HEK293T (cell line): ENCODE measurements at regions not wholly inside any gene's neighbourhood (a gene's known extent, or its start where the extent isn't known, plus 50 kb on each side); places are given as distances from the start of the nearest gene placed in this dataset.

Experiments used
- BHLHE40 ChIP-seq: fragments of 450-650 bp; IDR thresholded peaks from 2 replicates; pipeline ENCODE4 v1.6.1; 2016; ENCODE audit warnings: mild to moderate bottlenecking, moderate library complexity, borderline replicate concordance
- ELF4 ChIP-seq: fragments of 450-650 bp; IDR thresholded peaks from 2 replicates; pipeline ENCODE4 v1.6.1; 2017; ENCODE audit warnings: antibody characterized with exemption
- FOXA1 ChIP-seq: fragments of 450-650 bp; IDR thresholded peaks from 2 replicates; pipeline ENCODE4 v1.6.1; 2016; ENCODE audit warnings: mild to moderate bottlenecking
- FOXM1 ChIP-seq: fragments of 450-650 bp; IDR thresholded peaks from 2 replicates; pipeline ENCODE4 v1.6.1; 2017; ENCODE audit warnings: mild to moderate bottlenecking, borderline replicate concordance
- HDGF ChIP-seq: fragments of 450-650 bp; IDR thresholded peaks from 2 replicates; pipeline ENCODE4 v1.6.1; 2017; ENCODE audit warnings: antibody characterized with exemption, borderline replicate concordance
- L3MBTL2 ChIP-seq: fragments of 450-650 bp; conservative IDR thresholded peaks from 2 replicates; pipeline ENCODE4 v1.6.1; 2016; ENCODE audit warnings: mild to moderate bottlenecking
- NFRKB ChIP-seq: fragments of 450-650 bp; IDR thresholded peaks from 2 replicates; pipeline ENCODE4 v1.6.1; 2016; ENCODE audit warnings: mild to moderate bottlenecking, moderate library complexity
- PKNOX1 ChIP-seq: fragments of 450-650 bp; IDR thresholded peaks from 2 replicates; pipeline ENCODE4 v1.6.1; 2016
- SP1 ChIP-seq: fragments of 450-650 bp; IDR thresholded peaks from 2 replicates; pipeline ENCODE4 v1.6.1; 2017
- SUZ12 ChIP-seq: fragments of 450-650 bp; IDR thresholded peaks from 2 replicates; pipeline ENCODE4 v1.6.1; 2016; ENCODE audit warnings: mild to moderate bottlenecking
- TARDBP ChIP-seq: fragments of 450-650 bp; IDR thresholded peaks from 2 replicates; pipeline ENCODE4 v1.6.1; 2016
- ZNF384 ChIP-seq: fragments of 450-650 bp; IDR thresholded peaks from 2 replicates; pipeline ENCODE4 v1.6.1; 2016

GRCh38 chr21:25329227-25329825 is 278.0 kb downstream of the MRPL39 start:
- TF ChIP-seq FOXM1 (no peak), NFRKB (no peak), PKNOX1 (no peak), ZNF384 (no peak), ELF4 (no peak), BHLHE40 (no peak), FOXA1 (no peak), SP1 (no peak), L3MBTL2 (no peak), TARDBP (no peak), HDGF (no peak), SUZ12 (no peak)
